ENCODE measurements at regions not wholly inside any gene's neighbourhood (a gene's known extent, or its start where the extent isn't known, plus 50 kb on each side); places are given as distances from the start of the nearest gene placed in this dataset.

GRCh38 chr7:88700725-88701124, 58.8 kb upstream of the ZNF804B start:
- no peak for DNase-seq

GRCh38 chr7:88694207-88694606, 65.3 kb upstream of the ZNF804B start:
- DNase-seq: no peak

- DNase-seq: no peak
These were observed 66.4 kb upstream of the ZNF804B start for GRCh38 chr7:88693131-88693530.

- no peak for DNase-seq
These were observed 67.0 kb upstream of the ZNF804B start for GRCh38 chr7:88692493-88692892.

- no peak for DNase-seq
These were observed 69.7 kb upstream of the ZNF804B start for GRCh38 chr7:88689821-88690220.

GRCh38 chr7:88688222-88688621, 71.3 kb upstream of the ZNF804B start:
- no peak for DNase-seq

GRCh38 chr7:88686468-88687229, 72.9 kb upstream of the ZNF804B start:
- no peak for DNase-seq

- DNase-seq: no peak
These were observed 77.8 kb upstream of the ZNF804B start for GRCh38 chr7:88681682-88682081.

GRCh38 chr7:88670536-88670935, 89.0 kb upstream of the ZNF804B start:
- DNase-seq: no peak

- peak in 1 of 3 experiments; percentile 63 for DNase-seq
These were observed 89.6 kb upstream of the ZNF804B start for GRCh38 chr7:88669913-88670312.

GRCh38 chr7:88668591-88668990, 90.9 kb upstream of the ZNF804B start:
- DNase-seq: no peak

- DNase-seq: peak in 1 of 3 experiments; percentile 58
These were observed 92.9 kb upstream of the ZNF804B start for GRCh38 chr7:88666626-88667025.

- DNase-seq: peak in 1 of 3 experiments; percentile 58
These were observed 93.5 kb upstream of the ZNF804B start for GRCh38 chr7:88665892-88666514.

- DNase-seq: no peak
These were observed 94.8 kb upstream of the ZNF804B start for GRCh38 chr7:88664630-88665233.

GRCh38 chr7:88661921-88662320, 97.6 kb upstream of the ZNF804B start:
- peak in 1 of 3 experiments; percentile 55 for DNase-seq

- peak in 1 of 3 experiments; percentile 47 for DNase-seq
These were observed 111.7 kb upstream of the ZNF804B start for GRCh38 chr7:88647825-88648224.

- DNase-seq: no peak
These were observed 120.9 kb upstream of the ZNF804B start for GRCh38 chr7:88638583-88638982.

- DNase-seq: no peak
These were observed 121.7 kb upstream of the ZNF804B start for GRCh38 chr7:88637795-88638194.

- DNase-seq: no peak
These were observed 124.4 kb upstream of the ZNF804B start for GRCh38 chr7:88635149-88635548.

GRCh38 chr7:88629559-88629958, 129.9 kb upstream of the ZNF804B start:
- no peak for DNase-seq

GRCh38 chr7:88628363-88629085, 131.0 kb upstream of the ZNF804B start:
- DNase-seq: no peak

- DNase-seq: no peak
These were observed 142.3 kb upstream of the ZNF804B start for GRCh38 chr7:88617185-88617584.

GRCh38 chr7:88615336-88615735, 144.2 kb upstream of the ZNF804B start:
- no peak for DNase-seq
